ENCODE measurements at regions not wholly inside any gene's neighbourhood (a gene's known extent, or its start where the extent isn't known, plus 50 kb on each side); places are given as distances from the start of the nearest gene placed in this dataset.

DNA sequence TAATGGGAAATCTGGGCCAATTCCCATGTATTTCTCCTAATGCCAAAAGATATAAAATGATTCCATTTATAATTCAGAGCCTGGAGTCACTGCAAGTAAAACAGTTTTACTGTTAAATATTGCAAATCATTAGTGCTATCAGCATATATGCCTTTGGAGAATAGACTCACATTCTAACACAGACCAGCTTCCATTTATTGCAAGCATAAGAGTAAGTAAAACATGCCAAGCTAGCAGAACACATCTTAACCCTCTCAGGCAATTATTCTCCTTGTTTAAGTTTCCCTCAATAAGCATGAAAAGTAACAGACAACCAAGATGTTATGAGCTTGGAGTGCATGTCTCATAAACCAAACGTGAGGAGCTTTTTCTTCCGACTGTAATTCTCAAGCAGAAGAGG, 173.9 kb upstream of the GRIP1 start:
- Histone ChIP-seq H2BK5ac (ENCODE audit: low read depth, low read length, poor library complexity) (no peak overlapping the region), H2AK5ac (ENCODE audit: low read length) (no peak overlapping the region), H3K4ac (ENCODE audit: low read depth, low read length) (no peak overlapping the region), H4K91ac (ENCODE audit: low read depth, low read length) (no peak overlapping the region), H3K9ac (ENCODE audit: low read length) (no peak overlapping the region), H2BK120ac (ENCODE audit: insufficient read depth, low read length, poor library complexity) (no peak overlapping the region), H3K9me3 (ENCODE audit: insufficient read depth, low read depth, low read length) (no peaks in the 10 kb centered on the region), H3K36me3 (ENCODE audit: control insufficient read depth in 1 of 2, insufficient read depth in 2 of 2, low read length in 2 of 2) (no peaks in the 10 kb centered on the region), H3K14ac (ENCODE audit: low read length) (no peak overlapping the region), H2AFZ (ENCODE audit: insufficient read depth, low read length, poor library complexity) (no peak overlapping the region), H3K79me1 (ENCODE audit: low read length) (no peaks in the 10 kb centered on the region), H3K79me2 (ENCODE audit: control insufficient read depth, insufficient read depth, low read length, poor library complexity) (no peaks in the 10 kb centered on the region), H4K8ac (ENCODE audit: low read depth, low read length) (no peak overlapping the region), H3K4me1 (ENCODE audit: control insufficient read depth in 1 of 2, insufficient read depth in 2 of 2, low read length in 2 of 2) (no peaks in the 10 kb centered on the region), H3K23ac (ENCODE audit: low read length) (no peak overlapping the region), H3K18ac (ENCODE audit: low read length) (no peak overlapping the region), H4K12ac (ENCODE audit: low read depth, low read length) (no peak overlapping the region), H3K27ac (ENCODE audit: low read depth, low read length) (no peak overlapping the region), H3K4me3 (ENCODE audit: low read depth, low read length) (no peak overlapping the region), H3K4me2 (ENCODE audit: low read length) (no peak overlapping the region), H2BK12ac (ENCODE audit: low read length) (no peak overlapping the region), H3K27me3 (ENCODE audit: insufficient read depth, low read length) (no peaks in the 10 kb centered on the region)
- WGBS (ENCODE audit: extremely low coverage, insufficient coverage, insufficient read length): no CpG with 5 or more reads among the region's 2 CpGs
- no peak for DNase-seq

- Histone ChIP-seq H2AK5ac (ENCODE audit: low read length) (no peak overlapping the region), H3K4ac (ENCODE audit: low read depth, low read length) (no peak overlapping the region), H3K4me1 (ENCODE audit: control insufficient read depth in 1 of 2, insufficient read depth in 2 of 2, low read length in 2 of 2) (peaks cover 0 to 3% of the 10 kb centered on the region in 2 experiments), H3K4me2 (ENCODE audit: low read length) (no peak overlapping the region), H3K79me1 (ENCODE audit: low read length) (no peaks in the 10 kb centered on the region), H2AFZ (ENCODE audit: insufficient read depth, low read length, poor library complexity) (no peak overlapping the region), H3K36me3 (ENCODE audit: control insufficient read depth in 1 of 2, insufficient read depth in 2 of 2, low read length in 2 of 2) (no peaks in the 10 kb centered on the region), H2BK12ac (ENCODE audit: low read length) (no peak overlapping the region), H4K91ac (ENCODE audit: low read depth, low read length) (no peak overlapping the region), H3K79me2 (ENCODE audit: control insufficient read depth, insufficient read depth, low read length, poor library complexity) (no peaks in the 10 kb centered on the region), H3K27ac (ENCODE audit: low read depth, low read length) (no peak overlapping the region), H3K14ac (ENCODE audit: low read length) (no peak overlapping the region), H4K8ac (ENCODE audit: low read depth, low read length) (no peak overlapping the region), H3K4me3 (ENCODE audit: low read depth, low read length) (no peak overlapping the region), H2BK120ac (ENCODE audit: insufficient read depth, low read length, poor library complexity) (no peak overlapping the region), H3K23ac (ENCODE audit: low read length) (no peak overlapping the region), H3K27me3 (ENCODE audit: insufficient read depth, low read length) (no peaks in the 10 kb centered on the region), H3K9ac (ENCODE audit: low read length) (no peak overlapping the region), H3K18ac (ENCODE audit: low read length) (no peak overlapping the region), H2BK5ac (ENCODE audit: low read depth, low read length, poor library complexity) (no peak overlapping the region), H4K12ac (ENCODE audit: low read depth, low read length) (no peak overlapping the region), H3K9me3 (ENCODE audit: insufficient read depth, low read depth, low read length) (no peaks in the 10 kb centered on the region)
- WGBS (ENCODE audit: extremely low coverage, insufficient coverage, insufficient read length): no CpG with 5 or more reads among the region's 7 CpGs
- DNase-seq: peak in 1 of 2 donors; percentile 46
Observed at GRCh38 chr12:66859751-66860440, 181.0 kb upstream of the GRIP1 start.

GRCh38 chr12:66860752-66861750, 182.2 kb upstream of the GRIP1 start:
- Histone ChIP-seq H3K4me1 (ENCODE audit: control insufficient read depth in 1 of 2, insufficient read depth in 2 of 2, low read length in 2 of 2) (peaks cover 0 to 3% of the 10 kb centered on the region in 2 experiments), H3K4me2 (ENCODE audit: low read length) (no peak overlapping the region), H3K36me3 (ENCODE audit: control insufficient read depth in 1 of 2, insufficient read depth in 2 of 2, low read length in 2 of 2) (no peaks in the 10 kb centered on the region), H3K27me3 (ENCODE audit: insufficient read depth, low read length) (no peaks in the 10 kb centered on the region), H3K9me3 (ENCODE audit: insufficient read depth, low read depth, low read length) (no peaks in the 10 kb centered on the region), H3K4ac (ENCODE audit: low read depth, low read length) (no peak overlapping the region), H3K14ac (ENCODE audit: low read length) (no peak overlapping the region), H3K23ac (ENCODE audit: low read length) (no peak overlapping the region), H4K91ac (ENCODE audit: low read depth, low read length) (no peak overlapping the region), H4K12ac (ENCODE audit: low read depth, low read length) (no peak overlapping the region), H3K4me3 (ENCODE audit: low read depth, low read length) (no peak overlapping the region), H2BK5ac (ENCODE audit: low read depth, low read length, poor library complexity) (no peak overlapping the region), H3K79me2 (ENCODE audit: control insufficient read depth, insufficient read depth, low read length, poor library complexity) (no peaks in the 10 kb centered on the region), H2BK120ac (ENCODE audit: insufficient read depth, low read length, poor library complexity) (no peak overlapping the region), H3K79me1 (ENCODE audit: low read length) (no peaks in the 10 kb centered on the region), H2BK12ac (ENCODE audit: low read length) (no peak overlapping the region), H3K27ac (ENCODE audit: low read depth, low read length) (no peak overlapping the region), H3K18ac (ENCODE audit: low read length) (no peak overlapping the region), H3K9ac (ENCODE audit: low read length) (no peak overlapping the region), H2AK5ac (ENCODE audit: low read length) (no peak overlapping the region), H2AFZ (ENCODE audit: insufficient read depth, low read length, poor library complexity) (no peak overlapping the region), H4K8ac (ENCODE audit: low read depth, low read length) (no peak overlapping the region)
- DNase-seq: peak; percentile 42 to 86
- no CpG with 5 or more reads among the region's 5 CpGs for WGBS (ENCODE audit: extremely low coverage, insufficient coverage, insufficient read length)

- DNase-seq: peak in 1 of 2 donors; percentile 43
- H3K4me2 ChIP-seq (ENCODE audit: low read length): no peak overlapping the region
Observed at GRCh38 chr12:66862356-66862985, 183.6 kb upstream of the GRIP1 start.

More at GRCh38 chr12:66862356-66862985, 183.6 kb upstream of the GRIP1 start:
- Histone ChIP-seq H3K4ac (ENCODE audit: low read depth, low read length) (no peak overlapping the region), H4K91ac (ENCODE audit: low read depth, low read length) (no peak overlapping the region), H2BK5ac (ENCODE audit: low read depth, low read length, poor library complexity) (no peak overlapping the region), H3K36me3 (ENCODE audit: control insufficient read depth in 1 of 2, insufficient read depth in 2 of 2, low read length in 2 of 2) (no peaks in the 10 kb centered on the region), H3K23ac (ENCODE audit: low read length) (no peak overlapping the region), H3K9ac (ENCODE audit: low read length) (no peak overlapping the region), H3K18ac (ENCODE audit: low read length) (no peak overlapping the region), H2BK120ac (ENCODE audit: insufficient read depth, low read length, poor library complexity) (no peak overlapping the region), H3K79me1 (ENCODE audit: low read length) (no peaks in the 10 kb centered on the region), H3K27me3 (ENCODE audit: insufficient read depth, low read length) (no peaks in the 10 kb centered on the region), H2AFZ (ENCODE audit: insufficient read depth, low read length, poor library complexity) (no peak overlapping the region), H3K27ac (ENCODE audit: low read depth, low read length) (no peak overlapping the region), H3K4me1 (ENCODE audit: control insufficient read depth in 1 of 2, insufficient read depth in 2 of 2, low read length in 2 of 2) (peaks cover 0 to 3% of the 10 kb centered on the region in 2 experiments), H4K12ac (ENCODE audit: low read depth, low read length) (no peak overlapping the region), H3K9me3 (ENCODE audit: insufficient read depth, low read depth, low read length) (no peaks in the 10 kb centered on the region), H2BK12ac (ENCODE audit: low read length) (no peak overlapping the region), H3K79me2 (ENCODE audit: control insufficient read depth, insufficient read depth, low read length, poor library complexity) (no peaks in the 10 kb centered on the region), H4K8ac (ENCODE audit: low read depth, low read length) (no peak overlapping the region), H3K14ac (ENCODE audit: low read length) (no peak overlapping the region), H3K4me3 (ENCODE audit: low read depth, low read length) (no peak overlapping the region), H2AK5ac (ENCODE audit: low read length) (no peak overlapping the region)
- WGBS (ENCODE audit: extremely low coverage, insufficient coverage, insufficient read length): no CpG with 5 or more reads among the region's 3 CpGs
